IPS-NIHi7 (cell line): ENCODE measurements at regions not wholly inside any gene's neighbourhood (a gene's known extent, or its start where the extent isn't known, plus 50 kb on each side); places are given as distances from the start of the nearest gene placed in this dataset.
"Not testable (repeated sequence)": the region's sequence is repeated elsewhere in the genome, so short reads cannot be mapped to it uniquely, and the experiment has no call there.

Experiments
- DNase-seq: peaks from one replicate; pipeline ENCODE4 v3.0.0; 2012; ENCODE audit warnings: mixed read lengths; ENCODE audit errors: extremely low spot score

DNA sequence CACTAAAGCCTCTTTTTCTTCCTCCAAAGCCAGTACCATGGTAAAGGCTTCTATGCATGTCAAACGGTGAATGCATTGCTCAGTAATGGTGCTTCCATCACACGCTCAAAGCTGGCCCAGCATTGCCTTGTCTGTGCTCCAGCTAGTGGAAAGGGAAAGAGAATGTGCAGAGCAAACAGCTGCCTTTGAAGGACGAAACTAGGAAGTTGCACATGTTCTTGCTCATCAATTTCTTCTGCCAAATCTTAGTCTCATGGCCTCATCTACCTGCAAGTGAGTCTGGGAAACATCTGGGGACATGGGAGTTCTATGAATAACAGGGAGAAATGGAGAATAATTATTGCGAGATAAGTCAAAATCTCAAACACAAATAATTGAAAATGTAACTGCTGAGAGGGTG, 216.5 kb upstream of the SSTR4 start:
- no peak for DNase-seq

DNA sequence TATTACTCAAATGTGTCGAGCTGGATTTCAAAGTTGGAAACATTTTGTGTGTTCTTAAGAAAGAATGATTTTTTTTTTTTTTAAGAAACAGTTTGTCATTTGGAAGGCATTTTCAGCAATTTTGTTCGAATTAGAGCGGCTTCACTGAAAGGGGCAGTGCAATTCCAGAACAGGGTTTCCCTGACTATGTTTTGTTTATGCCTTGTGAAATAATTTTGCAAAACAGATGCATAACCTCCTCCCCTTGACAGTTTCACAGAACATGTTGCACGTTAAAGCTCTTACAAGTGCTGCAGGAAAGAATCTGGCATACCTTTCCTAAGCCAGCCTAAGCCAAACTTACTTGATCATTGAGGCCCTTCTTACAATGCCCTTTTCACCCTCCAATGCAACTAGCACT, 216.0 kb upstream of the SSTR4 start:
- no peak for DNase-seq

DNA sequence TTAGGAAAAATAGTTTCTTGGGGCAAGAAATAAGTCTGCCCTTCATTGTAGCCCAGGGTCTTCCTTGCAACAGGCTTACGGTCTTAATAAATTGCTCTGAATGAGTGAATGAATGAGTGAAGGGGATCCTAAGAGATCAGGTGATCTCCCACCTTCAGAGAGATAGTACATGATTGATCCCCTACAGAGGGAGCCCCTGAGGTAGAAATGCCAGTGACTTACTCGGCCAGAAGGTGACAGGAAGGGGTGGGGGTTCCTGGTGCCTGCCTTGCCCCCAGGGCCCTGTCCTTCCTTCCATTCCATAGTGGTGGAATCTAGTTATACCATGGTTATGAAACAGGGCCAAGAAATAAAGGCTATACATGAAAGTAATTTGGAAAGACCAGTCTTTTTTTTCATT, 215.3 kb upstream of the SSTR4 start:
- peak; percentile 47 for DNase-seq

DNA sequence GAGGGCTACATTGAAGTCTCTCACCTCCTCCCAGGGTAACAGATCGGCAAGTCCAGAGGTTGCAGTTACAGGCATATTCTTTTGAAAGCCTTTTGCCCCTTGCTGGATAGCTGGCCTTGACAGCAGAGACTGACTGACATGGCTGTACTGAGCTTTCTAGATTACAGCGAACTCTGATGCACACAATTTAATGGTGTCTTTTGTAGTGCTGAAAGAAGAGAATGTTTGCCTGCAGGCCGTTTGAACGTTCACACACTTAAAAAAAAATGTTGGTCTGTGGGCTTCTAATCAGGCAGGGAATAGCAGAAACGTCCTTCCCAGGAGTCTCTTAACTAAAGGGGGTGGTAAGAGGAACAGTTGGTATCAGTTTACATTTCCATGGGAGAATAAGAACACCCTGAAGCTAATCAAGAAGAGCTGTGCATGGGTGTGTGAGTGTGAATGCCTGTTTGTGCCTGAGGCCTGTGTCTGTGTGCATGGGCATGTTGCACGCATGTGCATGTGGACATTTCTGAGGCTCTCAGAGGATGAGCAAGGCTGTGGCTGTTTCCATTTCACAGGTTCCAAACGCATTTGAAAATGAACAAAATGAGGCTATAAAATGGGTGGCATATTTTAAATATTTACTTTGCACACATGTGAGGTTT, 213.9 kb upstream of the SSTR4 start:
- no peak for DNase-seq

DNA sequence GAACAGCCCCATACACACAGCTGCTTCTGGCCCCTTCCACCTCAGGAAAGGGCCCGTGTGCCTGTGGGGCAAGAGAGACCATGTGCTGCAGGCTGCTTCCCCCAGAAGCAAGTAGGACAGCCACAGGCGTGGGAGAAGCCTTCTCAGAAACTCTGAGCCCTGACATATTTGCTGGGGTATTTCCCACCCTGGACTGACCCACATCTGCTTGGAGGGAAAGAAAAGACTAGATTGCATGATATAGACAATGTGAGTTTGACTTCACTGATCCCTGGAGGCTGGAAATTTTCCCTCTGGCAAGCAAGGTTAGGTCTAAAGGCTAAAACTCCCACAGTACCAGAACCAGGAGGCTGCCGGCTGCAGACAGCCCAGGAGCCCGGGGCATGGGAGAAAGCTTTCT, 213.3 kb upstream of the SSTR4 start:
- no peak for DNase-seq

DNA sequence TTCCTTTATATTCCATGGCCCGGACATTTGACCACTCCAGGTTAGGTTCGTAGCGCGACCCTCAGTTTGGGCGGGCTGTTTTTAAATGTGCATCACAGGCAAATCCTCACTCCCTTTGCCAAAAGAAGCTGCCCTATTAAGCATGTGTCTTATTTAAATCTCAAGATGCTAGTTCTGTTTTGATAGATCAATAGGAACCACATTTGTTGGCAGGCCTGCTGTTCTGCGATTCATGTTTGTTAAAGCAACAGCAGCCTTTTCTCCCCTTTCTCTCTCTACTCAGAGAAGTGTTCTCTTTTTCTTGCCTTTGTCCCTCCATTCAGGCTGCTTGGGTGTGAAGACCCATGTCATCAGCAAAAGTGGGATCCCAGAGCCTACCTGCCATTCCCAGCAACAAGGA, 212.0 kb upstream of the SSTR4 start:
- no peak for DNase-seq

DNA sequence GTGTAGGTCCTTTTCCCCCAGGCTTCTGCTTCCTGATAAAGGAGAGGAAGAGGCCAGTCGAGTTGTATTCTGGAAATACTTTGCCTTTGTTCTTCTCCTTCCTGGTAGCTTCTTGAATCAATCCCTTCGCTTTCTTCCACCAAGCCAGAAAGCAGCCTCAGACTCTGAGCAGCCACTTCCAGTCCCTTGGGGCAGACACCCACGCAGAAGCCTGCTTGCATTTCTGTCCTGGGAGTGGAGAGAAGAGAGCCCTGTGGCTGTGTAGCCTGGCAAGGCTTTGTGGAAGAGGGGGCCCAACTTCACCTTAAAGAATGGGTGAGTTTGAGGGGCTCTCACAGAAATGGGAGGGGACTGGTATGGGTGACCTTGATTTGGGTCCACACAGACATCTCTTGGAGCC, 211.0 kb upstream of the SSTR4 start:
- DNase-seq = no peak

DNA sequence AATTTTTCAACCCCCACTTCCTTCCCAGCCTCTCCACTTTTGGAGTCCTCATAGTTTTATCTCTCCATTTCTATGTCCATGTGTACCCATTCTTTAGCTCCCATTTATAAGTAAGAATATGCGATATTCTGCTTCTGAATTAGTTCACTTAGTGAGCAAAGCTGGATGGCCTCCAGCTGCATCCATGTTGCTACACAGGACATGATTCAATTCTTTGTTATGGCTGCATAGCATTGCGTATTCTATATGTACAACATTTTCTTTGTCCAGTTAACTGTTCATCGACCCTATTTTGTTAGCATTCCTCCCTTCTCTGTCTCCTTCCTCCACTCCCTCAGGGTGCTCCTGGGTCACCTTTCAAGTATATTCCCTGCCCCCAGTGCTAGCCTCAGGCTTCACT, 210.0 kb upstream of the SSTR4 start:
- DNase-seq = no peak

DNA sequence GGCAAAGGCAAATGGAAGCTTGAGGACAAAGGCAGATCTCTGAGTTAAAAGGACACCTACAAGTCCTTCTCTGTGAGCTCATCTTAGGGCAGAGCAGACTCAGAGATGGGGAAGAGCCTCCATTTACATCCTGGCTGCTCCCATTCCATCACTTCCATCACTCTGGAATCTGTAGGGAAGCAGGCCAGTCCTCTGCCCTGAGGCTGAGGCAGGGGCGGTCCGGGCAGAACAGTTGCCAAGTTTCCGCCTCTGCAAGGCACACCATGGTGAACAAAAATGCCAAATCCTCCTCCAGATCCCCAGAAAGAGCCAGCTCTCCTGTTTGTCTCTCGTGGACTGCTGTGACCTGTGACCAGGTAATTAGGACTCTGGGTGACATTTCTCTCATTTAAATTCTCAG, 209.6 kb upstream of the SSTR4 start:
- no peak for DNase-seq

DNA sequence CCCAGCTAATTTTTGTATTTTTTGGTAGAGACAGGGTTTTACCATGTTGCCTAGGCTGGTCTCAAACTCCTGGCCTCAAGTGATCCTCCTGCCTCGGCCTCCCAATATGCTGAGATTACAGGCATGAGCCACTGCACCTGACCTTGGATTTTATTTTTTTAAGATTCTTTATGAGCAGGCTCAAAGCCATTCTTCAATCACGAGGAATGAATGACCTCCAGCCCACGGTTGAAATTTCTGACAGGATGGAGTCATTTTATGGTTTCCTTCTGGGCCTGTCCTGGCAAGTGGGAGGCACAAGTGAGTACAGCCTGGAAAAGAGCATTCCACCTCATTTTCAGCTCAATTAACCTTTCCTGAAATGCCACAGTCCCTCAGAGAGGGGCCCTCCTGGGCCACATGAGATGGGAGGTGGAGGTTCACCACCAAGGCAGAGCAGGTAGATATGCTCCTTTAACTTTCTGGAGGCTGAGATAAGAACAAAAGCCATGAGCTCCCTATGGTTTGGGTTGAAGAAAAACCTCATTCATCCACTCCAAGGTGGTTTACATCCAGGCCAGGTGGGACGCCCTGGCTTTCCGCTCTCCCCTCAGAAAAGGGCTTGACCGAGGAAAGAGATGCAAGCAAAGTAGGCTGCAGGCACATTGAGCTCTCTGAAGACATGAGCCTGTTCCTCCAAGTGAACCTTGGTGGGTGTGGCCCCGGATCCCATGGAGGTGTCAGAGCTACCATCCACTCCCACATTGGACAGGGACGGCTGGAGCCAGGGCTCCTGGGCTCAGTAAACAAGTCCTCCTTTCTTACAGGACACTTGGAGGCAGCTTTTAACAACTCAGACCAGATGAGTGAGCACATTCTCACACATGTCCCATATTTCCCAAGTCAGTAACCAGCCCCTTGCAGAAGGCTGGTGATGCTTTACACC, 208.5 kb upstream of the SSTR4 start:
- DNase-seq = no peak

DNA sequence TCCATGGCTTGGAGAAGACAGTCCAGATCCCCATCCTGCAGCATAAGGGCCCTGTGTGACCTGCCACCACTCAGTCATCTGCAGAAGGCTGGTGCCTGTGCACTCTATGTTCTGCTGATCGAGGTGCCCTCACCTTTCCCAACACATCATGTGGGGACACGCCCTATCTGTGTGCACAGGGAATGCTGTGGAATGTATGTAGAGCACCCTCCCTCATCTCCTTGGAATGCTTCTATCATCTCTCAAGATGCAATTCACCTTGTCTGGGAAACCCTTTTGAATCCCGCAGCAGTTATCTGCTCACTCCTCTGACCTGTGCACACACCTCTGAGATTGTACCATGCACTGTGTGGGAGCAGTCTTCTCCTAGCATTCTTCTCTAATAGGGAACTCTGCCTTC, 207.2 kb upstream of the SSTR4 start:
- no peak for DNase-seq

DNA sequence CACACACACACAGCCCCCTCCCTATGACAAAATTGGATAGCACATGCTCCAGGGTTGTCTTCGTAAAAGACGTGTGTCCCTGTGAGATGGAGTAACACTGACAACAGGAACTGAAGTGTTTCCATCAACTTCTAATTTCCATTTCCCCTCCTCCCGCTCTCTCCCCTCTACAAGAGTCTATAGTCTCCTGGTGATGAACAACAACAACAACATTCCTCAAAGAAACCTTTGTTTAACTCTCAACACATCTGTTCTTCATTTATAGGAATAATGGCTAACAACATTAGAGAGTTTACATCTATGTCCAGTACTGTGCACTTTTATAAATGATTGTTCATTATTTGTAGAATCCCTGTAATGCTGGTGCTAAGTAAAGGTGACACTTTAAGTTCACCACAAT, 205.8 kb upstream of the SSTR4 start:
- DNase-seq = no peak

DNA sequence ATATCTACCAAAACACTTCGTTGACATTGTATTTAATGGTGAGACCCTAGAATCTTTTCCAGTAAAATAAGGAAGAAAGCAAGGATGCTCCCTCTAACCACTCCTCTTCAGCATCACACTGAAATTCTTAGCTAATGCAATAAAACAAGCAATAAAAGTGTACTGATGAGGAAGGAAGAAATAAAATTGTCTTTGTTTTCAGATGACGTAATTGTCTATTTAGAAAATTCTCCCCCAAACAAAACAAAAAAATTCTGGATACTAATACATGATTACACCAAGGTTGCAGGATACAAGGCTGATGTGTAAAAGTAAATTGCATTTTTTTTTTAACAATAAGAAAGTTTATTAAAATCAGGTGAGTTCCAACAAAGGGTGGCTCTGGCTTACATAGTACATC, 205.0 kb upstream of the SSTR4 start:
- DNase-seq = no peak

DNA sequence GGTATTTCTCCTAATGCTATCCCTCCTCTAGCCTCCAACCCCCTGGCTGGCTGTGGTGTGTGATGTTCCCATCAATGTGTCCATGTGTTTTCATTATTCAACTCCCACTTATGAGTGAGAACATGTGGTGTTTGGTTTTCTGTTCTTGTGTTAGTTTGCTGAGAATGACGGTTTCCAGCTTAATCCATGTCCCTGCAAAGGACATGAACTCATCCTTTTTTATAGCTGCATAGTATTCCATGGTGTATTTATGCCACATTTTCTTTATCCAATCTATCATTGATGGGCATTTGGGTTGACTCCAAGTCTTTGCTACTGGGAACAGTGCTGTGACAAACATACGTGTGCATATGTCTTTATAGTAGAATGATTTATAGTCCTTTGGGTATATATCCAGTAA, 204.4 kb upstream of the SSTR4 start:
- not testable (repeated sequence) for DNase-seq

DNA sequence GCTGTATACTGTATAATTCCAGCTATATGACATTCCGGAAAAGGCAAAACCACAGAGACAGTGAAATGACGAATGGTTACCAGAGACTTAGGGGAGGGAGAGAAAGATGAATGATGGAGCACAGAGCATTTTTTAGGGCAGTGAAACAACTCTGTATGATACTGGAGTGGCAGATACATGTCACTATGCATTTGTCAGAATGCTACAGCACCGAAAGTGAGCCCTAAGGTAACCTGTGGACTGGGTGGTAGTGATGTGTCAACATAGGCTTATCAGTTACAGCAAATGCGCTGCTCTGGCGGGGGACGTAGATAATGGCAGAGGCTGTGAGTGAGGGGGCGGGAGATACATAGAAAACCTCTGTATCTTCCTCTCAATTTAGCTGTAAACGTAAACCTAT, 201.3 kb upstream of the SSTR4 start:
- no peak for DNase-seq

DNA sequence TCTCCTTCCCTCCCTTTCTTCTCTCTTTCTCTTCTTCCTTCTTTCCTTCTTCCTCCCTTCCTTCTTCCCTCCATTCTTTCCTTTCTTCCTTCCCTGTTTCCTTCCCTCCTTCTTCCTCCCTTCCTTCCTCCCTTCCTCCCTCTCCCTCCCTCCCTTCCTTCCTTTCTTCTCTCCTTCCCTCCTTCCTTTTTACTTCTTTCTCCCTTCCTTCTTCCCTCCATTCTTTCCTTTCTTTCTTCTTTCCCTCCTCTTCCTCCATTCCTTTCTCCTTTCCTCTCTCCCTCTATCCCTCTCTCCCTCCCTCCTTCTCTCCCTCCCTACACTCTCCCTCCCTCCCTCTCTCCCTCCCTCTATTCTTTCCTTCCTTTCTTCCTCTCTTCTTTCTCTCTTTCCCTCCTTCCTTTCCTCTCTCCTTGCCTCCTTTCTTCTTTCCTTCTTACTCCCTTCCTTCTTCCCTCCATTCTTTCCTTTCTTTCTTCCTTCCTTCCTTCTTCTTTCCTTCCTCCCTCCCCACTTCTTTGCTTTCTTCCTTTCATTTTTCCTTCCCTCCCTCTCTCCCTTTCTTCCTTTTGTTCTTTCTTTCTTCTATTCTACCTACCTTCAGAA, 200.4 kb upstream of the SSTR4 start:
- no peak for DNase-seq

DNA sequence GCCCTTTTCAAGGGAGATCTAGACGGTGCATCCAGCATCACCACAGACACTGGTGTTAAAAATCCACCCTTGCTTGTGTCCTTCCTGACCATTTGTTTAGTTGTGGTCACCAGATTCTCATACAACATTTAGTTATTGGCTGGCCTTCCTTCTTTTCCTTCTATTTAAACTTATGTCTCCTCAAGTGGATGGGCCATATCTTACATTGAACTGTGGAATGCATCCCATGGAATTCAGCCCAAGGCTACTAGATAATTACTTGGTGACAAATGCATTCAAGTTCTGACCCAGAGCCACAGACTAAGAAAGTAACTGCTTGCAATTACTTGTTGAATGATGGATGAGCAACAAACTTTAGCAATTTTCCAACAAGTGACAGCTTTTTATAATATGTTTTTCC, 198.9 kb upstream of the SSTR4 start:
- DNase-seq = no peak

DNA sequence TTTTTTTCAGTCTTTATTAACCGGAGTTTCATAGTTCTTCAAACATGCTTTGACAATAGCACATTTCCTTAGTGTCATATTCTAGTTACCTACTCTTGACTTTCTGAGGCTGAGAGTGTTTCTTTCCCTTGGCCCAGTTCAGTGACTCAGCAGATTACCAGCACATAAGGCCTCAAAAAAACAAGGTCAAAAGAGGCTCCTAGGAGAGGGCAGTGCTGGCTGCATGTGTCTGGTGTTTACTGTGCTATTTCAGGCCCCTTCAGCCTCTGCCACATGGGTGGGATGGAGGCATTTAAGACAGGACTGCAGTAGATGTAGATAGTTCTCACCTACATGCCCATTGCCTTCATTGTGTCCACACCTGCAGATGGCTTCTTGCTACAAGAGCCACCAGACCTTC, 198.2 kb upstream of the SSTR4 start:
- DNase-seq = no peak

DNA sequence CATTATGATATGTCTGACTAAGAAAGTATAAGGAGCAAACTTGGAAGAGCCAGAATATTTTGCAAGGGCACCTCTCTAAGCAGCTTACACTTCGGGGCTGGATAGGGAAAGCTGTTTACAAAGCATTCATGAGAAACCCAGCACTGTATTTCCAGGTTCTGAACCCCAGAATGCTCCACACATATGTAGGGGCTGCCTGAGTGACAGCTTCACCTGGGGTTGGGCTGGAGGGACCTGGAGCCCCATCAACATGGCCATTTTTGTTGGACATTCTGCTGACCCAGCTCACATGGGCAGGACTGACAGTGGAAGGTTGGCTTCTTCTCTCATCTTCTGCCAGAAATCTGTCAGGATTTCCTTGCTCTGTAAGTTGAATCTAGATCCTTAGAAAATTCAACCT, 197.1 kb upstream of the SSTR4 start:
- no peak for DNase-seq

DNA sequence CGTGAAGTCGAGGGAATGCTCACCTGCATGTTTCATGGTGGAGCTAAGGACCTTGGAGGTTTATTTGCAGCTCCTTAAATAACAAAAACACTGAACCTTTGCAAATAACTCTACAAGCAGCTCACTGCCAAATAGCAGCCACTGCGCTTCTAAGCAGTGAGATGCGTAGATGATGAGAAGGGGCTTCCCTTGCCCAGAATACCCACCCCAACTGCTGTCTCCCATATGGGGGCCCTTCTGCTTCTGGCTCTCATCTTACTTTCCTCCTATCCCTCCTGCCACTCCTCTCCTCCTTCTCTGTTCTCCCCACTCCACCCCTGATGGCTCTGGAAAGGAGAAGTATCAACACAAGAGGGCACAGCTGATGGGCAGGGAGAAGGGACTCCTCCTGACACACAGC, 193.3 kb upstream of the SSTR4 start:
- DNase-seq = no peak

DNA sequence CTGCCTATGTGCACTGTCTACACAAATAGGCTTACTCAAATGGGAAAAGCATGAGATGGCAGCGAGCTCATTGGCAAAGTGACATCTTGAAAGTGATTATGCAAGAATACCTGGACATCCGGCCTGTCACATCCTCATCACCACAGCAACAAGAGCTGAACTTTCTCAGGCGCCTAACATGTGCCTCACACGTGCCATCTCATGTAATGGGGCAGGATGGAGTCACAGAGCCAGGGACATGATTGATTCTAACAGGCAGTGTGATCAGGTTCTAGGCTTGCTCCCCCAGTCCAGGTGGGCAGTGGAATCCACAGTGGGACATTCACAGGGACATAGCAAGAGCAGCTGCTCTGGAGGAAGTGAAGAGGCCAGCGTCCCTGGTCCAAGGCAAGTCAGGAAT, 192.3 kb upstream of the SSTR4 start:
- DNase-seq = no peak

DNA sequence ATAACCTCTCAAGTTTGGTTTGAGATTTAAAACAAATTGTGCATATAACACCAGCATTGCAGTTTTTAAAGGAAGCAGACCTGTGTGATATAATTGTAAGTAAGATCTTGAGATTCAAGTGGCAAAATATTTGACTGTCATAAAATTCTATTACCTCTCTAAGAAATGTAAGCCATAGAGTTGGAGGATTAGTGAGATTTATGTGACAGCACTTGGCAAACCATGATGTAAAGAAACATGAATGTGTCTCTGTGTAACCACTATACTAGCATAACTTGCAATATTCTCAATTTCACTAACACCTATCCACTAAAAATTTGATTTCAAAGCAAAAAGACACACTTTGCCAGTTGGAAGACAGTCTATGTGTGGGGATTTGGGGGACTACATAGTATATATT, 190.2 kb upstream of the SSTR4 start:
- no peak for DNase-seq

DNA sequence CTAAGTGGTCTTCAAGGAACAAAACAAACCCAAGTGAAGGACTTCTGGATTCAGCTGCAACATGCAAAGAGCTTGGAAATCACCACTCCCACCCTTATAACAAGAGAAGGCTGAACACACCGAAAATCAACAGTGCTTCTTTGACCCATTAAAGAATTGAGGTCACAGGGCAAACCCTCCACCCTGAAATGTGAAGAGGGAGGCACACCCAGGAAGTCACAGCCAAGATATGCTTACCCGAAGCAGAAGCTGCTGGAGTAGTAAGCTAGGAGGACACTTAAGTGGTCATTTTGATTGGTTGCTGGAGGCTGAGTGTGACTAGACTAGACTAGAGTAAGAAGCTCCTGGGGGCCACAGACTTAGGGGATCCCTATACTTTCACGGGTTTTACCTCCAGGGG, 188.2 kb upstream of the SSTR4 start:
- no peak for DNase-seq
